Middle frontal gyrus (tissue), 1 donor: ENCODE measurements at regions not wholly inside any gene's neighbourhood (a gene's known extent, or its start where the extent isn't known, plus 50 kb on each side); places are given as distances from the start of the nearest gene placed in this dataset.

Source experiments
- DNase-seq: peaks from one replicate; pipeline ENCODE4 v3.0.0-alpha.2; 2015; ENCODE audit warnings: low spot score; ENCODE audit errors: extremely low spot score

DNA sequence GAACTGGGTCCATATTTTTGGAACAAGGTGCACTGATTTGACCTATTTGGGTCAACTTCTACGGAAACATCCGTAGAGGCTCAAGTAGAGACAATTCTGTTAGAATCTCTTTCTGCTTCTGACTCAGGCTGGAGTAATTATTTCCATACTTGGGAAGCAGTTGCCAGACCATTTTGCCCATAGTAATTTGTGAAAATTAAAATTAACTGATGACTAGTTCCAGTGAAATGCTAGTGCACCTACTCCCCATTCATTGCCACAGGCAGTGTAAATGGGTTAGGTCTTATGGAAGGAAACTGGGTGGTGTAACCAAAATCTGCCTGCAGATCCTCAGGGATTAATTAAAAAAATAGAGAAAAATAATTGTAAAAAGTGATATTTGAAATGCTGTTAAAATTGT is 201.1 kb downstream of the TENT4A start:
- no peak for DNase-seq

DNA sequence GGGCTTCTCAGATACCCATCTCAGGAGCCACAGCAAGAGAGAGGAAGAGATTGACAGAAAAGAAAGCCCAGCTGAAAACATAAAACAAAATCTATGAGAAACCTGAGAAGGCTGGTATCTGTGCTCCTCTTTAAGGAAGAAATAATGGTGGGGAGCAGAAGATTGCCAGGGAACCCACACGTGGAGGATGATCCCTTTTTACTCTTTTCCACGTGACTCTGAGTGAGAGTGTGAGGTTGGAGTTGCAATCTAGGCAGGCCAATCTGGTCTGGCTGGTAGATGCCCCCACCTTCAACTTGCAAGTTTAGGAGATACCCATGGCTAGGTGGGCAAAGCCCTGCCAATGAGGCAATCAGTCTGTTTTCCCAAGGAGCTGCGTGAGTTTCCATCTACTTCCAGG is 202.3 kb downstream of the TENT4A start:
- DNase-seq, result no peak

DNA sequence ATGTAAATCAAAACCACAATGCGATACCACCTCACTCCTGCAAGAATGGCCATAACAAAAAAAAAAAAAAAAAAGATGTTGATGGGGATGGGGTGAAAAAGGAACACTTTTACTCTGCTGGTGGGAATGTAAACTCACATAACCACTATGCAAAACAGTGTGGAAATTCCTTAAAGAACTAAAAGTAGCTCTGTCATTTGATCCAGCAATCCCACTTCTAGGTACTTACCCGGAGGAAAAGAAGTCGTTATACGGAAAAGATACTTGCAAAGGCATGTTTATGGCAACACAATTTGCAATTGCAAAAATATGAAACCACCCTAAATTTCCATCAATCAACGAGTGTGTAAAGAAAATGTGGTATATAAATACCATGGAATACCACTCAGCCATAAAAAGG is 205.0 kb downstream of the TENT4A start:
- no peak for DNase-seq

DNA sequence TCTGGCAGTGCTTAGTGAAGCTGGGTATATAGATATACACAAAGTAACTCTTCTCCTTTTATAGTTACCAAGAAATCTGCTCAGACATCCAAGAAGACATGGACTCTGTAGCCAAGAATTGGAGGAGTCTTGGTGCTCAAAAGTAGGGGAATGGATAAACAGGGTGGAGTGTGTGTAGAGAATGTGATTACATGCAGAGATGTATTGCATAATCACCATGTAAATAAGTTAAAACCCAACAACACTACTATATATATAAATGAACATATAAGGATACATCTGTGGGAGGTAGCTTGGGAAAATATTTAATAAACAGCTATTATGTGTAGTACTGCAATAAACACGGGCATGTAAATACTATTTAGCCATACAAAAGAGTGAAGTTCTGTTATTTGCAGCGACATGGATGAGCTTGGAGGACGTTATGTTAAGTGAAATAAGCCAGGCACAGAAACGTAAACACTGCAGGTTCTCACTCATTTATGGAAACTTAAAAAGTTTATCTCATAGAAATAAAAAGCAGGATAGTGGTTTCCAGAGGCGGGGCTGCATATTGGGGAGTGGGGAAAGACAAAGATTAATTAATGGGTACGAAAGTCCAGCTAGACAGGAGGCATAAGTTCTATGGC is 207.5 kb downstream of the TENT4A start:
- no peak for DNase-seq

DNA sequence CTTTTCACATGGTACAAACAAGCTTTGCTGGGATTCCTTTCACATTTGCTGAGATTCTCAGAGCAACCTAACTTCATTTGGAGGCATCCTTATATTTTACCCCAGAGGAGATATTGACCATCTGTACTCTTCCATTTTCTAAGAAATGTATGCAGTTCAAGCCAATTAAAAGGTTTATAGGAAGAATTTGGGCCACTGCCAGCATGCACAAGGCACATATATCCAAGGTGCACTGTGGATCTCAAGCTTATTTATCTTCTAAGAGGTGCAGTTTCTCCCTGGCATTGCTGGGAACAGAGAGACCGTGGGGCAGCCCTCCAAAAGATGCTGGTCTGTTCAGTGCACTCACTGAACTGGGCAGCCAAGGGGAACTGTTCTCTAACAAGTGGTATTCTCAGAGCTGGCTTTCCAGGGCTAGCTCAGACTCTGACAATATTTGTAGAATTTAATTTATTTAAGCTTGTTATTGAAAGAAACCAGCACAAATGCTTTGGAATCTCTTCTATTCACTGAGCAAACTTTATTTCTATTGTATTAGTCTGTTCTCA is 213.3 kb downstream of the TENT4A start:
- no peak for DNase-seq

GRCh38 chr5:6936031-6936430 is 222.8 kb downstream of the TENT4A start:
- DNase-seq, result no peak

DNA sequence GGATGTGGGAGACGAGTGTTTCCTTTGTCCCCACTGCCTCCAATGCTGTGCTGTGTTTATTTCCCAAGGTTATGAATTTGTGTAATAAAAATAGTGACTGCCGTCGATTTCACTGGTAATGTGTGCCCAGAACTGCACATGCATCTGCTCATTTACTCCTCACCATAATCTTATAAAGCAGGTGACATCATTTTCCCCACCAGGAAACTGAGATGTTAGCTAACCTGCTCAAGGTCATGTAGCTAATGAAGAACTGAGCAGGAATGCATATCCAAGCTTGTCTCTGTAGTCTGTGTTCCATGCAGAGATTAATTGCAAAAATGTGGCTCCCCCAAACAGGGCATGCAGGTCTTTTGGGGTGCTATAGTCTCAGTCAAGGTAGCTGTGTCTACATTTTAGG is 224.4 kb downstream of the TENT4A start:
- DNase-seq, result no peak

GRCh38 chr5:6941631-6942030 is 228.4 kb downstream of the TENT4A start:
- DNase-seq, result no peak

DNA sequence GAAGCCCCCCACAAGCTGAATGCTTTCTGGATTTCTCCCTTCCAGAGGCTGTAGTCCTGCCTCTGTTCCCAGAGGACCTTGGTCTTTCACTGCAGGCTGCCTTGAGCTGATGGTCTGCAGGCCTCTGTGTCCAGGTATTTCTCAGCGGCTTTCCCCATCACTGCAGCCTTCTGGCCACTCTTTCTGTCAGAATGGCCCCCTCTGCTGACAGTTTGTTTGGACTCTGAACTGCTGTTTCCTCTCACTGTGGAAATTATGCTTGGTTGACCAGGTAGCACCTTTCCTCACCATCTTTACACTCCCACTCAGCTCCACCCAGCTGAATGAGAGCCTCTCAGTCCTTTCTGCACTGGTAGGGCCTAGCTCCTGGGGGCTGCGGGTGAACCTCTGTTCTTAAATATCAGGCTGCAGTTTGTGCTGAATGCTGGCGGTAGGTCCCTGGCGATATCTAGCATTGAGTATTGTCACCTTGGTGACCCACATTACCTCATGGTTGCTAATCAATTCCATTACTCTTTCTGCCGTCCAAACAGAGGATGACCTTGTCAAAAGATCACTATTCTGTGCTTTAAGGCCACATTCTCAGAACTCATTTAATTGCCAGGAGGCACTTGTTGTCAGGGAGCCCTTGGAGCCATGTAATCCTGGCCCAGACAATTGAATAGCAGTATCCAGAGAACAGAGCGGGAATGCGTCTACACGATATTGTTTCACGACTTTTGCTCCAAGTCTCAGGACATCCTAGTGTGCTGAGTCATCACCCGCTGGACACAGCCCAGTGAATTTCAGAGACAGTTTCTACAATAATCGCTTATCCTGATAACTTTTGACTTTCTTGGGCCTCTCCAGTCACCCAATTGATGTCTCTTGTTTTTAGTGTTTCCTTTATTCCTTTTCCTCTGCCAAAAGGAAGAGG is 230.2 kb downstream of the TENT4A start:
- DNase-seq, result no peak

DNA sequence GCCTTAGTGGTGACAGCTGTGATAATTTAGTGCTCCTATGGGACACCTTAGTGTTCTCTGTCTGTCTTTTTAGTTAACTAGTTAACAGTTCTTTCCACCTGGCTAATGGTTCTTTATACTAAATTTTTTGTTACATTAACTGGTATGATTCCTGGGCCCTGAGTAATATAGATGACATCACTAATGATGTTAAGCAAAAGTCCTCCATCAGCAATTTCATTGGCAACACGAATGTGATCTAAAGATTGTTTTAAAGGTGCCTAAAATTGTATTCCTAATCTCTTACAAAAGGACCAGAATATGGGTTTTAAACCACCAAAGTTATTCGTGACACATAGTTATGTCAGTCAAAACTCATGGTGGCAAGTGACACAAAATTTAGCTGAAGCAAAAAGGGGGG is 235.3 kb downstream of the TENT4A start:
- DNase-seq, result no peak

DNA sequence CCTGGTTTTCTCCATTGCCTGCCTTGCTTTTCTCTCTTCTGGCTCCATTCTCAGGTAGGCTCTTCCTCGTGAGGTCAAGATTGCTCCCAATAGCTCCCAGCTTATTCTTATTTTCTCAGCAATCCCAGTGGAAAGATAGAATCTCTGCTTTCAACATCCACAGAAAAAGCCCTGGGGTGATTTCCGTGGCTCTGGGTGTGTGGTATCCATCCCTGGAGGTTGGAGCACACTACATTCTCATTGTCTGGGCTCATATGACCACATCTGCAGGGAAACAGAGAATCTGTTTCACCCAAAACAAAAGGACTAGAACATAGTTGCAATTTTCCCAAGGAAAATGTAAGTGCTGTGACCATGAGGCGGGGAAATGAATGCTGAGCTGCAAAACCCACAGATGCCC is 236.0 kb downstream of the TENT4A start:
- no peak for DNase-seq

DNA sequence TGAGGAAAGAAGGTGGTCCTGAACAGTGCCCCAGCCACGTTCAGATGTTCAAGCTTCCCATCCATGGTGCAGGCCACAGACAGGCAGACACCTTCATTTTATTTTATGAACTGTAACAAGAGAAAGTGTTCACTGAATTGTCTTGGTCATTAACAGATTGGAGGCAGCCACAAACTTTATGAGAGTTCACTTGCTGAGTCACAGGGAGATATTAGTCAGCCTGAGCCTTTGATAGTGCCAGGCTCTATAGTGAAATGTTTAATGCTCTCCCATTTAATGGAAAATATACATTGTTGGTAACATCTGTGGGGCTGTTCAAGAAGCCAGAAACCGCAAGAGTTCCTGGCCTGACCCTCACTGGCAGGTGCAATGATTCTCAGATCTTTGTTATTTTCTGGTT is 237.0 kb downstream of the TENT4A start:
- no peak for DNase-seq

GRCh38 chr5:6950860-6951259 is 237.6 kb downstream of the TENT4A start:
- DNase-seq, result no peak

GRCh38 chr5:6961123-6961522 is 247.9 kb downstream of the TENT4A start:
- no peak for DNase-seq

DNA sequence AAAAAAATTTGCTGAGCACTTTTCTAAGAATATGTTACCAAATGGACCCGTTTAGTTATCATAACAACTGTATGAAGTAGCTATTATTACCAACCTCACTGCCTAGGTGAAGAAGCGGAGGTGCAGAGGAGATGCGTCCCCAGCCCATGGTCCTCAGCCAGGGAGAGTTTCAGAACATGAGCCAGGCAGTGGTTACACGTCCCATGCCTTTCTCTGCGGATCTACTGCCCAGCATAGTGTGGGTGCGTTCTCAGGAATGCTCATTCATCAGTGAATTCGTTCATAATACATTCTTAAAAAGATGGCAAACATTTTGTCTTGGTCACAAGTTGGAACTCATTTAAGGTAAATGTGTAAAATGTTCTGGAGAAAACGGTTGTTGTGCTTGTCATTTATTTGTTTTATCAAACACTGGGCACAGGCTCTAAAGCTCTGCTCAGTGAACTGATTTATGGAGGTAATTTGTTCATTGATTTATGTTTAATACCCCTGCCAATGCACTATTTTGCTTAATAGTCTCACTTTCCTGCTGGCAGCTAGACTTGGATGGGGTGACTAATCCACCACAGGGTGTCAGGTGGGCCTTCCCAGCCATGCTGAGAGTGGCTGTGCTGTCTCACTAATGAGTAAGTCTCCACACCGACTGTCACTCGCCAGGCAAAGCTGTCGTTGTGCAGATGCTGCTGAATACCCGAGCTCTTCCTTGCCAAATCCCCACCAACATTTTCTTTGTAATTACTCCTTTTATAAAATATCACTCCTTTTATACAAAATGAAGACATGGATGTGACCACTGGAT is 248.8 kb downstream of the TENT4A start:
- no peak for DNase-seq

GRCh38 chr5:6976971-6977370 is 263.7 kb downstream of the TENT4A start:
- DNase-seq, result no peak

- no peak for DNase-seq
Measured at GRCh38 chr5:6979061-6979460, 265.8 kb downstream of the TENT4A start.

- no peak for DNase-seq
Measured at GRCh38 chr5:6989230-6989629, 276.0 kb downstream of the TENT4A start.

DNA sequence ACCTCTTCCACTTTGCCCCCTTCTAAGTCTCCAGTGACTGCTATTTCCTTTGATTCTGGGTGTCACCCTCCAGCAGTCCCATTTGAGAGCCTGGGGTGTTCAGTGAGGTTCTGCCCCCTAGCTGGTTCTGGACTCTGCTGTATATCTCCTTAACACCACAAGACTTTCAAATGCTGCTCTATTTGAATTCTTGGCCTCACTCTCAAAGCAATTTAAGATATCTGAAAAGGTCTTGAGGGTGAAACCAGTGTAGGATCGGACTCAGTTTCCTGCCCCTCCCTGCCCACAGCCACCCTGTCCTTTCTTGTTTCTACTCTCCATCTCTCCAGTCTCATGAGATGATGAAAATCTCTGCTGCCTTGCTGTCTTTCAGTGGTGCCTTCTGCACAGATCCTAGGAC is 280.9 kb downstream of the TENT4A start:
- no peak for DNase-seq

- DNase-seq, result no peak
Measured at GRCh38 chr5:6995115-6995514, 281.9 kb downstream of the TENT4A start.

GRCh38 chr5:7000310-7000709 is 287.1 kb downstream of the TENT4A start:
- DNase-seq, result no peak

DNA sequence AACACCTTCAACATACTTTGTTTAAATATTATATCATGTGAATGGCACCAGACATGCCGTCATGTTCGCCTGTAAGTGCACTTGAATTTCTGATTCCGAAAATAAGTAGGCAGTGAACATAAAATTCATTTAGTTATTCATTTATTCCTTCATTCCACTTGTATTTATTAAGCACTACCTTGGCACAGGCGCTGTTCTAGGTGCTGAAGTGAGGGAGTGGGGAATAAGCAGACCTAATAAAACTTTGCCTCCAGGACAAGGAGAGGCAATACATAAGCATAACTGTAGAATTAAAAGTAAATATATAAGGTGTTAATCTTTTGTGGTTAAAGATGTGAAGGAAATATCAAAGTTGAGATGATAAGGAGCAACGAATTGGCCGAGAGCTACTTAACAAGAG is 297.4 kb downstream of the TENT4A start:
- no peak for DNase-seq
